GM23338 (cell line): ENCODE measurements at regions not wholly inside any gene's neighbourhood (a gene's known extent, or its start where the extent isn't known, plus 50 kb on each side); places are given as distances from the start of the nearest gene placed in this dataset.

ENCODE experiments used
- ATAC-seq: fragments of 200-7000 bp; cut with Tn5 transposase; 3 replicates; pipeline ENCODE4 v1.9.1; 2020
- DNase-seq: peaks from one replicate; pipeline ENCODE4 v3.0.0-alpha.2; 2015; ENCODE audit warnings: low spot score
- H2AFZ ChIP-seq: fragments of 200-600 bp; sonication (generic); 2 replicates; pipeline ENCODE4 v1.8.0; 2016; ENCODE audit warnings: antibody characterized with exemption, mild to moderate bottlenecking, moderate library complexity
- H3F3A ChIP-seq: fragments of 200-600 bp; sonication (generic); replicated peaks from 2 replicates; pipeline ENCODE4 v1.8.0; 2017; ENCODE audit warnings: antibody characterized with exemption, mixed run types, low read depth
- H3K27ac ChIP-seq: fragments of 200-600 bp; sonication (generic); 2 replicates; pipeline ENCODE4 v1.6.1; 2016; ENCODE audit warnings: low read depth
- H3K27me3 ChIP-seq: fragments of 200-600 bp; sonication (generic); 2 replicates; pipeline ENCODE4 v1.8.0; 2016; ENCODE audit warnings: mild to moderate bottlenecking, mixed run types, moderate library complexity; ENCODE audit not compliant: insufficient read depth
- H3K36me3 ChIP-seq: fragments of 200-600 bp; sonication (generic); 2 replicates; pipeline ENCODE4 v1.8.0; 2016; ENCODE audit warnings: mild to moderate bottlenecking; ENCODE audit not compliant: insufficient read depth
- H3K4me1 ChIP-seq: fragments of 200-600 bp; sonication (generic); 2 replicates; pipeline ENCODE4 v1.8.0; 2016; ENCODE audit warnings: mild to moderate bottlenecking, moderate library complexity; ENCODE audit not compliant: insufficient read depth
- H3K4me2 ChIP-seq: fragments of 200-600 bp; sonication (generic); 2 replicates; pipeline ENCODE4 v1.7.1; 2017; ENCODE audit warnings: mixed run types
- H3K4me3 ChIP-seq: fragments of 200-600 bp; sonication (generic); 2 replicates; pipeline ENCODE4 v1.6.1; 2016; ENCODE audit warnings: mixed run types
- H3K79me2 ChIP-seq: fragments of 200-600 bp; sonication (generic); replicated peaks from 2 replicates; pipeline ENCODE4 v1.8.0; 2017; ENCODE audit warnings: mild to moderate bottlenecking; ENCODE audit not compliant: insufficient read depth
- H3K9me2 ChIP-seq: fragments of 200-600 bp; sonication (generic); 2 replicates; pipeline ENCODE4 v1.8.0; 2017; ENCODE audit not compliant: insufficient read depth
- H4K20me1 ChIP-seq: fragments of 200-600 bp; sonication (generic); replicated peaks from 2 replicates; pipeline ENCODE4 v1.8.0; 2017; ENCODE audit warnings: mild to moderate bottlenecking; ENCODE audit not compliant: insufficient read depth
- H3K27ac Mint-ChIP-seq: 2 replicates; pipeline ENCODE4 v1.8.0; 2020; ENCODE audit warnings: inconsistent platforms, mild to moderate bottlenecking, moderate library complexity, mixed read lengths
- H3K27me3 Mint-ChIP-seq: 3 replicates; pipeline ENCODE4 v1.8.0; 2022; ENCODE audit warnings: low read depth, mild to moderate bottlenecking, moderate library complexity, mixed read lengths, inconsistent platforms; ENCODE audit not compliant: insufficient read depth, poor library complexity
- H3K36me3 Mint-ChIP-seq: 3 replicates; pipeline ENCODE4 v1.8.0; 2021; ENCODE audit warnings: low read depth, mild to moderate bottlenecking, inconsistent platforms, moderate library complexity, mixed read lengths
- H3K4me1 Mint-ChIP-seq: 3 replicates; pipeline ENCODE4 v1.8.0; 2020; ENCODE audit warnings: mild to moderate bottlenecking, inconsistent platforms, mixed read lengths
- H3K4me3 Mint-ChIP-seq: 3 replicates; pipeline ENCODE4 v1.8.0; 2021; ENCODE audit warnings: moderate library complexity, mild to moderate bottlenecking, inconsistent platforms, mixed read lengths
- H3K9me3 Mint-ChIP-seq: 3 replicates; pipeline ENCODE4 v1.8.0; 2020; ENCODE audit warnings: moderate library complexity, mild to moderate bottlenecking, inconsistent platforms, mixed read lengths
- CREB1 ChIP-seq: fragments of 250-450 bp; sonication (Bioruptor Pico); IDR thresholded peaks from 2 replicates; pipeline ENCODE4 v1.5.0; 2020; ENCODE audit warnings: low read depth, mild to moderate bottlenecking, moderate library complexity
- EZH2 ChIP-seq: fragments of 200-600 bp; sonication (generic); IDR thresholded peaks from one replicate; pipeline ENCODE4 v1.8.0; 2017; ENCODE audit warnings: antibody characterized with exemption, mild to moderate bottlenecking, low read depth; ENCODE audit not compliant: unreplicated experiment
- EZH2phosphoT487 ChIP-seq: fragments of 200-600 bp; sonication (generic); IDR thresholded peaks from one replicate; pipeline ENCODE4 v1.8.1; 2018; ENCODE audit warnings: antibody characterized with exemption; ENCODE audit not compliant: unreplicated experiment
- JUNB ChIP-seq: IDR thresholded peaks from one replicate; pipeline ENCODE4 v1.6.1; 2016; ENCODE audit warnings: antibody characterized with exemption; ENCODE audit not compliant: unreplicated experiment
- NANOG ChIP-seq: IDR thresholded peaks from 2 replicates; pipeline ENCODE4 v1.6.1; 2016; ENCODE audit warnings: antibody characterized with exemption, borderline replicate concordance
- STAT1 ChIP-seq: IDR thresholded peaks from one replicate; pipeline ENCODE4 v1.6.1; 2016; ENCODE audit warnings: antibody characterized with exemption; ENCODE audit not compliant: unreplicated experiment
- ZNF114 ChIP-seq: fragments of 250-450 bp; sonication (Bioruptor Pico); IDR thresholded peaks from 2 replicates; pipeline ENCODE4 v1.5.0; 2020; ENCODE audit warnings: mild to moderate bottlenecking, moderate library complexity
- ZNF331 ChIP-seq: fragments of 250-450 bp; sonication (Bioruptor Pico); IDR thresholded peaks from 2 replicates; pipeline ENCODE4 v1.5.0; 2020; ENCODE audit warnings: low read depth, mild to moderate bottlenecking, moderate library complexity
- ZNF462 ChIP-seq: fragments of 250-450 bp; sonication (Bioruptor Pico); IDR thresholded peaks from 2 replicates; pipeline ENCODE4 v1.5.0; 2020; ENCODE audit warnings: mild to moderate bottlenecking, moderate library complexity
- TF ChIP-seq, protein P1 (sequence below): IDR thresholded peaks from 2 replicates; pipeline ENCODE4 v1.6.1; 2016; ENCODE audit warnings: antibody characterized with exemption
- TF ChIP-seq, protein P2 (sequence below), 2 experiments: fragments of 200-600 bp in 1 of 2; sonication (generic) in 1 of 2; conservative IDR thresholded peaks; 2 replicates each; pipeline versions ENCODE4 v1.5.1 to v1.6.1; 2016 to 2017; ENCODE audit warnings: antibody characterized with exemption in 2 of 2, low read depth in 2 of 2, mild to moderate bottlenecking in 2 of 2, moderate library complexity in 1 of 2
- TF ChIP-seq, protein P3 (sequence below): IDR thresholded peaks from one replicate; pipeline ENCODE4 v1.6.1; 2018; ENCODE audit warnings: antibody characterized with exemption; ENCODE audit not compliant: unreplicated experiment

GRCh38 chr5:168140241-168140640 lies 151.2 kb upstream of the WWC1 start (continued):
- TF ChIP-seq, protein P1, sequence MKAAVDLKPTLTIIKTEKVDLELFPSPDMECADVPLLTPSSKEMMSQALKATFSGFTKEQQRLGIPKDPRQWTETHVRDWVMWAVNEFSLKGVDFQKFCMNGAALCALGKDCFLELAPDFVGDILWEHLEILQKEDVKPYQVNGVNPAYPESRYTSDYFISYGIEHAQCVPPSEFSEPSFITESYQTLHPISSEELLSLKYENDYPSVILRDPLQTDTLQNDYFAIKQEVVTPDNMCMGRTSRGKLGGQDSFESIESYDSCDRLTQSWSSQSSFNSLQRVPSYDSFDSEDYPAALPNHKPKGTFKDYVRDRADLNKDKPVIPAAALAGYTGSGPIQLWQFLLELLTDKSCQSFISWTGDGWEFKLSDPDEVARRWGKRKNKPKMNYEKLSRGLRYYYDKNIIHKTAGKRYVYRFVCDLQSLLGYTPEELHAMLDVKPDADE = no peak
- no peak for TF ChIP-seq EZH2phosphoT487
- no peak for TF ChIP-seq NANOG

DNA sequence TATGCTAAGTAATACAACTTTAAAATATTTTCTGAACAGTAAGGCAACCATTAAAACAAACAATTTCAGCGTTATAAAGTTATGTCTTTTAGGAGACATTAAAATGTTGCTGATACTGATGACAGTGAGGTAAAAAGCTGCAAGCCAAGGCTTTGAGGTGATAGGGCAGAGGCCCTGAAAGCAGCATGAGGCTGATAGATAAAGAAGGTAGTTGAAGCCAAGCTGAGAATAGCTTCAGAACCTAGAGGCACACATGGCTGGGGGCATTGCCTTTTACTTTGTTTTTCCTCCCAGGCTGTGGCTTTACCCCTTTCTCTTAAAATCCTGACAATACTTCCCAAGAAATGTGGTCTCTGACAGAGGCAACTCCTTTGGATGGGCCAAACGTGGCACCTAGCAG lies 149.0 kb upstream of the WWC1 start:
- Mint-ChIP-seq H3K27me3 (no peaks in the 10 kb centered on the region), H3K4me1 (peaks cover 26% of the 10 kb centered on the region), H3K36me3 (no peaks in the 10 kb centered on the region), H3K4me3 (no peak overlapping the region), H3K9me3 (no peaks in the 10 kb centered on the region; the same call in 2 of the 3 replicates), H3K27ac (no peak overlapping the region)
- Histone ChIP-seq H3K4me2 (no peak overlapping the region), H3K9me2 (no peaks in the 10 kb centered on the region), H3K27ac (no peak overlapping the region), H3K79me2 (no peaks in the 10 kb centered on the region), H4K20me1 (no peaks in the 10 kb centered on the region), H2AFZ (no peak overlapping the region), H3K36me3 (no peaks in the 10 kb centered on the region), H3K27me3 (no peaks in the 10 kb centered on the region), H3F3A (no peaks in the 10 kb centered on the region), H3K4me3 (no peak overlapping the region), H3K4me1 (peaks cover 4% of the 10 kb centered on the region; the same call in 1 of the 2 replicates)
- DNase-seq (no peak), ATAC-seq (peak; percentile 39; the same call in 1 of the 3 replicates)
- no peak for TF ChIP-seq EZH2phosphoT487
- no peak for TF ChIP-seq JUNB
- TF ChIP-seq ZNF331 (CRISPR knock-in tag) = no peak
- TF ChIP-seq, protein P2, sequence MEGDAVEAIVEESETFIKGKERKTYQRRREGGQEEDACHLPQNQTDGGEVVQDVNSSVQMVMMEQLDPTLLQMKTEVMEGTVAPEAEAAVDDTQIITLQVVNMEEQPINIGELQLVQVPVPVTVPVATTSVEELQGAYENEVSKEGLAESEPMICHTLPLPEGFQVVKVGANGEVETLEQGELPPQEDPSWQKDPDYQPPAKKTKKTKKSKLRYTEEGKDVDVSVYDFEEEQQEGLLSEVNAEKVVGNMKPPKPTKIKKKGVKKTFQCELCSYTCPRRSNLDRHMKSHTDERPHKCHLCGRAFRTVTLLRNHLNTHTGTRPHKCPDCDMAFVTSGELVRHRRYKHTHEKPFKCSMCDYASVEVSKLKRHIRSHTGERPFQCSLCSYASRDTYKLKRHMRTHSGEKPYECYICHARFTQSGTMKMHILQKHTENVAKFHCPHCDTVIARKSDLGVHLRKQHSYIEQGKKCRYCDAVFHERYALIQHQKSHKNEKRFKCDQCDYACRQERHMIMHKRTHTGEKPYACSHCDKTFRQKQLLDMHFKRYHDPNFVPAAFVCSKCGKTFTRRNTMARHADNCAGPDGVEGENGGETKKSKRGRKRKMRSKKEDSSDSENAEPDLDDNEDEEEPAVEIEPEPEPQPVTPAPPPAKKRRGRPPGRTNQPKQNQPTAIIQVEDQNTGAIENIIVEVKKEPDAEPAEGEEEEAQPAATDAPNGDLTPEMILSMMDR (conservative IDR thresholded peaks at IDR 0.05; ENCODE audit: low read depth in 2 of 2) = no peak
- no peak for TF ChIP-seq ZNF462 (CRISPR knock-in tag)
- TF ChIP-seq ZNF114 (CRISPR knock-in tag) = no peak
- no peak for TF ChIP-seq CREB1 (CRISPR knock-in tag)
- TF ChIP-seq, protein P3, sequence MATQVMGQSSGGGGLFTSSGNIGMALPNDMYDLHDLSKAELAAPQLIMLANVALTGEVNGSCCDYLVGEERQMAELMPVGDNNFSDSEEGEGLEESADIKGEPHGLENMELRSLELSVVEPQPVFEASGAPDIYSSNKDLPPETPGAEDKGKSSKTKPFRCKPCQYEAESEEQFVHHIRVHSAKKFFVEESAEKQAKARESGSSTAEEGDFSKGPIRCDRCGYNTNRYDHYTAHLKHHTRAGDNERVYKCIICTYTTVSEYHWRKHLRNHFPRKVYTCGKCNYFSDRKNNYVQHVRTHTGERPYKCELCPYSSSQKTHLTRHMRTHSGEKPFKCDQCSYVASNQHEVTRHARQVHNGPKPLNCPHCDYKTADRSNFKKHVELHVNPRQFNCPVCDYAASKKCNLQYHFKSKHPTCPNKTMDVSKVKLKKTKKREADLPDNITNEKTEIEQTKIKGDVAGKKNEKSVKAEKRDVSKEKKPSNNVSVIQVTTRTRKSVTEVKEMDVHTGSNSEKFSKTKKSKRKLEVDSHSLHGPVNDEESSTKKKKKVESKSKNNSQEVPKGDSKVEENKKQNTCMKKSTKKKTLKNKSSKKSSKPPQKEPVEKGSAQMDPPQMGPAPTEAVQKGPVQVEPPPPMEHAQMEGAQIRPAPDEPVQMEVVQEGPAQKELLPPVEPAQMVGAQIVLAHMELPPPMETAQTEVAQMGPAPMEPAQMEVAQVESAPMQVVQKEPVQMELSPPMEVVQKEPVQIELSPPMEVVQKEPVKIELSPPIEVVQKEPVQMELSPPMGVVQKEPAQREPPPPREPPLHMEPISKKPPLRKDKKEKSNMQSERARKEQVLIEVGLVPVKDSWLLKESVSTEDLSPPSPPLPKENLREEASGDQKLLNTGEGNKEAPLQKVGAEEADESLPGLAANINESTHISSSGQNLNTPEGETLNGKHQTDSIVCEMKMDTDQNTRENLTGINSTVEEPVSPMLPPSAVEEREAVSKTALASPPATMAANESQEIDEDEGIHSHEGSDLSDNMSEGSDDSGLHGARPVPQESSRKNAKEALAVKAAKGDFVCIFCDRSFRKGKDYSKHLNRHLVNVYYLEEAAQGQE = no peak
- TF ChIP-seq, protein P1 = no peak
- TF ChIP-seq EZH2 = no peak
- no peak for TF ChIP-seq STAT1
